HG03097 (cell line): ENCODE measurements at regions not wholly inside any gene's neighbourhood (a gene's known extent, or its start where the extent isn't known, plus 50 kb on each side); places are given as distances from the start of the nearest gene placed in this dataset.

Experiments
- ATAC-seq: cut with Tn5 transposase; IDR thresholded peaks from one replicate; pipeline ENCODE4 v1.9.1; 2021; ENCODE audit not compliant: unreplicated experiment, low FRiP score

DNA sequence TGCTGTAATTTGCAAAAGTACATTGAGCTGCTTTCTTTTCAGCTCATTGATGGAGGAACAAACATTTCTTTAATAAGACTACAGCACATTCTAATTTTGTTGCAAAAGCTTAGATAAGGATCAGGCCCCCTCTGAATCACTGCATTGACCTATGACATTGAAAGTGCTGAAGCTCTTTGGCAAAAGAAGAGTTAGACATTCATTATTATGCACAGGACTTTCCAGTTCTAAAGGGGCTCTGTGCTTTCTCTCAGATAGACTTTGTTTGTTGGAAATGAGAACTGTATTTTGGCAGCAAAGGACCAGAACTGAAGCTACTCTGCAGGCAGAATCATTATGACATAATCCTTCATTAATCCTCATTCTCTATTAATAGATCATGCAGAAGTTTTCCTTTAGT, 252.9 kb upstream of the SOX2 start:
- no peak for ATAC-seq

DNA sequence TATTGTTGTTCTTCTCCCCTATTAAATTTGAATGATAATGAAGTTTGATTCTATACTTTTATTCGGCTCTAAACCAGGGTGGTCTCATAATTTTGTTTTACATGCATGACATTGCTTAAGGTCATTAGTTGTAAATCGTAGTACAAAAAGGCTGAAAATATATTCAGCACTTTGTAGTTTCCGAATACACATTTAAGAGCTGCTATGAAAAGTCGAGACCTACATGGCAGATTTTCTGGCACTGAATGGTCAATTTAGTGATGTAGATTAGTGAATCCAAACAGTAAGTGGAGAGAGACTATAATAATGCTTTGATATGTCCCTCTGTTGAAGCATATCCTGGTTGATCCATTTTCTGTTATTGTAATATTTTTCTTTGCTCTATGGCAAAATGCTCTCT, 254.0 kb upstream of the SOX2 start:
- no peak for ATAC-seq

DNA sequence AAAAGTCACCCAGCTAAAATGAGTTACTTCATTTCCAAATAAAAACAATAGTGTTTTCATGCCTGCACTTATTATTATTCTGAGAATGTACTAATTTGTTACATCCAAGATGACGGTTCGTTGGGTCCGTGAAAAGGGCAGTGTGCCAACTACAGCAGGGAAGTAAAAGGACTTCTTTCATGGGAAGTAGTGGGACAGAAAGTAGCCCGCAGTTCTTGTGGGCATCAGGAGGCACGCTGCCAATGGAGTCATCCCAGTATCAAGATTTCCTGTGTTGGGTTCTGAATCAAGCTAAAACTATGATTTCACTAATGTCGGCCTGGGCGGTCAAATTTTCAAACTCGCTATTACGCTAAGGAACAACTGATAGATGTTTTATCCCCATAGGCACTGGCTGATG, 254.5 kb upstream of the SOX2 start:
- no peak for ATAC-seq

DNA sequence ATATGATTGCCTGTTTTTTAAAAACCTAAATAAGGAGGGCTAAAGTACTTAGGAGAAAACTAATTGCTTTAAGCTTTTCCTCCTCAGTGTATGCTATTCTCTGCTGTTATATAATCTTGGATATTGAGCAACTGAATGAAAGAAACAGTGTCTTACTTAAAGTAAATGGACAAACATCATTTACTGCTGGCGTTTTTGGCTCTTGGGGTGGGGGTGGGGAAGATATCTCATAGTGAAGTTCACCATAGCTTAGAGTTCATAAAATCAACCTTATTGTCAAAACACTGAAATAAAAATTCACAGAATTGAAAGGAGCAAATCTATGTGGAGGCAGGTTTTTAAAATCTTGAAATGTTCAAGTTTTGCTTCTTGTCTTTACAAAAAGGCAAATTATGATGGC, 256.4 kb upstream of the SOX2 start:
- no peak for ATAC-seq

DNA sequence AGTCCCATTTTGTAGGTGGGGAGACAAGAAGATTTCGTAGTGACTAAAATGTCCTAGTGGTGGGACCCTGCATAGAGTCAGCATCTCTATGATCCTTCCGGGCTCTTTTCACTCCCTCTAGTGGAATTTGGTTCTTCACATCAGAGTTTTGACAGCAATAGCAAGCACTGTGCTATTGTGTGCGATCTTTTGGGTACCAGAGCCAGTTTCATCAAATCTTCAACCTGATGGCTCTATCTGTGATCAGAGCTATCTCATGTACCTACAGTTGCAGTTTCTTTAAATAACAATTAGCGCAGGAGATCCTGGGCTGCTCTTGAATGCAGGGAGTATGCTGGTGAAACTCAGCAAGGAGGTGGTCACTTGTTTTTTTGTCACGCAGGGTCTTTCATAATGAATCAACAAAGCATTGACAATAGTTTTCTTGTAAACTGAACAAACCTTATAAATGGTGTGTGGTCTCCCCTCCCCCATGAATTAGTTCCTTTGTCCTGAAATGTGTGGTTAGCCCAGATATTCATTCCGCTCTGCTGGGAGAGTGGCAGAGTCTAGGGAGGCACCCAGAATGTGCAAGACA, 257.2 kb upstream of the SOX2 start:
- no peak for ATAC-seq

DNA sequence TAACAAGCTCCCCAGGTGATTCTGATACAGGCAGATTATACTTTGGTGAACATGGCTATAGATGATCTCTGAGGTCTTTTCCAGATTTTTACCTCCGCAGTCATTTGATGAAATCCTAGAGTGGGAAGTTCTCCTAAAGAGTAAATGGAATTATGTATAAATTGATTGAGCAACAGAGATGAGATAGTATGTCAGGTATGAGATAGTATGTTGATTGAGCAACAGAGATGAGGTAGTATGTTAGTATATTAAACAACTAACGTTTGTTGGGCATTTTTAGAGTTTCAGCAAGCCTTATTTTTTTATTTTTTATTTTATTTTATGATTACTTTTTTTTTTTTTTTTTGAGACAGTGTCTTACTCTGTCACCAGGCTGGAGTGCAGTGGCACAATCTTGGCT, 265.0 kb upstream of the SOX2 start:
- ATAC-seq = no peak

DNA sequence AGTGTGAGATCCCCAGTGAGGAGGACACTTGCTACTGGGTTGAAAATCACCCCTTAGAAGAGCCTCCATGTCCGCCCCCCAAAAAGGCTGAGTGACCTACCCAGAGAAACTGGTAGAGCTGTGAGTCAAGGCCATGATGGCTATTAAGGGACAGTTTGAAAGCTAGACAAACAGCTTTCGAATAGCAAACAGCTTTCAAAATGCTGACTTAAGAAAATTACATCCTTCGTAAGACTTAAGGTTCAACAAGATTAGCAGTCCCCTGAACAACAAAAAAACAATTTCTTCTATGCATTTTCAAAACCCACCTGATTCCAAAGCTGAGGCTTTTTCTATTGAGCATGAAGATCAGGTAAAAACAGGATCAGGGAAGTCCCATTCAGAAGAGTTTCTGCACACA, 269.7 kb upstream of the SOX2 start:
- no peak for ATAC-seq

DNA sequence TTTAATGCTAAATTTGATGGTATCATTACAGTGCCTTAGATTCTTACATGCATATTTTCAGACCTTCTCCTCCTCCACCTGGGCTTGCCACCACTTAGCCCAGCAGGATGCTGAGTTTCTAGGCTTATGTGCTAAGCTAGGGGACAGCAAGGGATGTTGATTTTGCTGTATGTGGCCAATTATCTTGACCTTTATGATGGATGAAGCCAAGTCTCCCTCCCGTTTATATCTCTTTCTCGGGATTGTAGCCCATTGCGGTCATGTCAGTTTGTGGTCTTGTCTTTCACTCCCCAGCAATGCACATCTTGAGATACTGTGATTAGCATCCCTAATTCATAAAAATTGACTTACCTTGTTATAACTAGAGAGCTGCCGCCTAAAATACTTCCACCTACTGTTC, 278.7 kb upstream of the SOX2 start:
- no peak for ATAC-seq

DNA sequence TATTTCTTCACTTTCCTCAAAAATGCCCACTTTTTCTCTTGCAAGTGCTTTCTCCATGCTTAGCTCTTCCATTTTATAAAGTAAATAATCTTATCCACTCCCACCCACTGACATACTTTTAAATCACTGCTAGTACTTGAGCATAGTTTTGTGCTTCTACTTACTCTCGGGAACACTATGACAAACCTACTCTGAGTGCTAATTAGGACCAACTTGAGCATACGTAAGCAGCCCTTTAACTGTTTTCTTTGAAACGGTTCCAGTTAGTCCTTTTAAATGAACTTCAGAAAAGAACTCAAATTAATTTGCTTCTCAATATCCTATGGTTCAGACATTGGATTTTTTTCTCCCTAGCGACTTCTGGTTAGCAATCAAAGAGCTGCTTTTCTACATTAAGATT, 280.0 kb upstream of the SOX2 start:
- no peak for ATAC-seq

DNA sequence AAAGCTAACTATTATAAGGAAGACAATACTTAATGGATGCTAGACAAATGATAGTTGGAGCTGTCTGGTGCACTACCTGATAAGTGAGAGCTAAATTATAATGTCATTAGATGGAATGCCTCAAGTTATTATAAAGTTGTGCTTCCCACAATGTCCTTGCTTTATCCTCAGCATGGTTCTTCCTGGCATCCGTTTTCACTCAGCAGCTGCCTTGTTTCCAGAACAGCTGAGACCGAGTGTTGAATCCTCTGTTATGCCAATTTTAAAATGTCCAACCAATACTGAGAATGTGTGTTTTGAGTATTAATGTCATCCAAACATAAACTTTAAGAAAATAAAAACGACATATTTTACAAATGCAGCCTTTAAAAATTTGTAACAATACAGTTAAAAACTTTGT, 286.7 kb upstream of the SOX2 start:
- ATAC-seq = no peak

DNA sequence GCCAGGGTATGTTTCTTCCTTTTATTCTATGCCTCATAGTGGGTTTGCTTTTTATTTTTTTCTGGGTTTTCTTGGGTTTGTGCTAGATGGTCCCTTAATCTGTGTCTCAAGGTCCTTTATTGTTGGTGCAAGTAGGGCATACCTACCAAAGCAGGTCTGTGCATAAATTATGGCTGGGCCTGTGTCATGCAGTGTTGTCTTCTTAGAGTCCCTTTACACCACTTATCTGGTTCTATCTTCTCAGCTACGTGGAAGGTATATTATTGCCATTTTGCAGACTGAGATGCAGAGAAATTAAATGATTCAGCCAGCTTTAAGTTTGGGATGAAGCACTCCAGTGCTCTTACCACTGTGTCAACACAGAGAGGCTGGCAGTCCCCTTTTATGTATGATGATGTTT, 293.5 kb upstream of the SOX2 start:
- ATAC-seq = no peak

DNA sequence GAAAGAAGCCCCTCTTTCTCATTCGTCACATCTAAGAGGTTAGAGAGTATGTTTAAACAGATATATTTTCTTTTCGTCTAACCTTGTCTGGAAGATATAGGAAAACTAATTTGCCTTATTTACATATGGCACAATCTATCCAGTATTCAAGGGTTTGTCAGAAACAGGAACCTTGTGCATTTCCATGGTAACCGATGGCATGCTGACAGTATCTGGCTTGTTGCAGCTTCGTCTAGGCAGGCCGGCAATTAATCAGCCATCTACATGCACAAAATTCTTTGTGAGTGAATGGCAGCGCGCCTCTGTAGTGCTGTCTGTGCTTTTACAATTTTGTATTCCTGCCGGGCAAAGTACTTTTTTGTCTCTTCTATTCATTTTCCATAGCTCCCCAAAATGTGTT, 294.0 kb upstream of the SOX2 start:
- ATAC-seq = no peak

DNA sequence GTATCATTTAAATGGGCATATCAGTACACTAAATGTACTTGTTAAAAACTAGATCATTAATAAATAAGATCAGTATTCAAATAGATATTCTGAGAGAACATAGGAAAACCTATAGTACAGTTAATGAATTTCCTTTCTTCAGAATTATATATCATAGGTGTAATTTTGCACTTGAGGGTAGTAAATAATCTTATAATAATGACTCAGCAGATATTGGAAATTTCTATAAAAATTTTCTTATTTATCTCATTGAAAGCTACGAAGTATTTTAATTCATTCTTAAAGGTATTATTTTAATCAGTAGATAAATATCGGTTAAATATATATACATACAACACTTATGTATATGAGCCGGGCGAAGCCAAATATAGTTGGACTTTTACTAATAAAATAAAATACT, 300.9 kb upstream of the SOX2 start:
- ATAC-seq = no peak

DNA sequence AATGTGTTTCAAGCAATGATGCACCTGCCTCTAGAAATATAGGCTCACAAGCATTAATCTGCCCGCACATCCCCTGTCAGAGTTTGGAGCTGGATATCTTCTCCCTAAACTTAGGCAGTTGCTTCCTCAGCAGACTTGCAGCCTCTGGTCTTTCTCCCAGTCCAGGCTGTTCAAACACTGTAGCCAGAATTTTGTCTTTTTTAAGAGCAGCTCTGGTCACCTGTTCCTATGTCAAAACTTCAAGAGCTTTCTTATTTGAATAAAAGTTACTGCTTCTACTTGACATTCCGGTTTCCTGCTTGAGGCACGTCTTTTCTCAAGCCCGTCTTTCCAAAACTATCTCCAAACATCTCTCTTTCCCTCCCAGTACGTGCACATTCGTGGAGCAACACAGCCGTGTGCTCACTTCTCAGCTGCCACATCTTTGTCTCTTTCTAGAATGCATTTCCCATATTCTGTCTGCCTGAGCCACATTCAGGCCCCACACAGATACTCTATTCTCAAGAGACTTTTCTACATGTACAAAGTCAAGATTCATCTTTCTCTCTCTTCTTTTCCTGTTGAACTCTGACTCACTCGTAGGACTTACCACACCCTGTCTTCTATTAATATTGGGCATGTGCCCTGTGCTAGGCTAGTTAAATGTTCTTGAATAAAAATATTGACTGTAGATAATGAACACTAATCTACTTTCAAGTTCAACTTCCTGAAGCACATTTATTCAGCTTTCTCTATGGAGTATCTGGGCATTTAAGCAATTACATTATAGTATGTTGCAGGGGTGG, 307.7 kb upstream of the SOX2 start:
- no peak for ATAC-seq

DNA sequence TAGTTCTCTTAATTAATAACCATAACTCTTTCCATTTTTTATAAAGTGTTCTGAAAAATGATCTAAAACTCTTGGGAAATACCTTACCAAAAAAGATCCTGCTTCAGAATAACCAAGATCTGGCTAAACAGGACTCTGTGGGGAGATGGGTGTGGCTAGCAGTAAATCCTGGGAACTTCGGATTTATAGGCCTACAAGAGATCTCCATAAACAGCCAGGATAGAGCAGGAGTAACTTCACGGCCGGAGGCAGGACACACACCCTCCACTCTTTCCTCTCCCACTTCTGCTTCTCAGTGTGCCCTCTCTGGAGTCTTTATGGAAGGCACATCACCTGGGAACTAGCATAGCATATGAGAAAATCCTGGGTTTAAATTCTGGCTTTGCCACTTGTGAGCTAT, 309.4 kb upstream of the SOX2 start:
- no peak for ATAC-seq

DNA sequence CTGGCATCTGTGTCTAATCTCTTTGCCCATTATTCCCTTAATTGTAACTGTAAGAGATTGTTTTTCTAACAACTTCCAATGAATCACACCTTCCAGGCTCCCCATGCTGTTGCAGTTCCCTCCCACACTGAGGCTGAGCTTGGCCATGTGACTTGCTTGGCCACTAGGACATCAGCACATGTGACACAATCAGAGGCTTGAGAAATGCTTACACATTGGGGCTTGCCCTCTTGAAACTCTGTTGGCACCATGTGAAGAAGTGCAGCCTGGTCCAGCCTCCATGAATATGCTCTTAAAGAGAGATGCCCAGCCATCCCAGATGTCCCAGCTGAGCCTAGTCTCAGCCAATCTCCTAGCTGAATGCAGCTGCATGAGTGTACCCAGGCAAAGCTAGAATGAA, 326.8 kb upstream of the SOX2 start:
- ATAC-seq = no peak

DNA sequence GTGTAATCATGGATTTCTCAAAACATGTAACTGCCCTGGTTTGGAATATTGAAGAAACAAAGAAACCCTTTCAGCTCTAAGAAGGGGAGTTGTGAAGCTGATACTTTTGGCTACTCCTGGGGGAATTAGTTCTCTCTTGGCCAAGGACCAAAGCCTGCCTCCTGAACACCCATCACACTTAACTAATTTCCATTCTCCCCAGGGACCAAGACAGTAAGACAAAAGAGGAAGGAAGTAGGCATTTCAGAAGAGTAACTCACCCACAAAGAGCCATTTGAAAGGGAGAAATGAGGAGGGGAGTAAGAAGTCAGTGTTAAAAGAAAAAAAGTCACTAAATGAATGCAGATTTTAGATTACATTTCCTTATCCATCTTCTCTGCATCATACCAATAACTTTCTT, 328.0 kb upstream of the SOX2 start:
- ATAC-seq = no peak

DNA sequence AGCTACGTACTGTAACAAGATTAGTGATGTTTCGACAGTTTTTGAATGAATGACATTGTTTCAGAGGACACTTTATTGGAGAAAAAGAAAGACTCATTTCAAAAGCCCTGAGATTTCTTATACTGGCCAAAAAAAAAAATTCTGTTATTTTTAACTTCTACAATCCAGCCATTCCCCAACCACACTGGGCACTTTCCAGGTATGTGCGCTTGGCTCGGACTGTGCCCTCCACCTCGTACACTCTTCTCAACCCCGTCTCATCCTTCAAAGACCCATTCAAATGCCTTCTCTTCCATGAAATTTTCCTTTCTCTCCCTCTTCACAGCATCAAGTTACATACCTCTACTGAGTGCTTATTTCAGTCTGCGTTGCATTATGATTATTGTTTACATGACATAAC, 328.5 kb upstream of the SOX2 start:
- ATAC-seq = no peak

DNA sequence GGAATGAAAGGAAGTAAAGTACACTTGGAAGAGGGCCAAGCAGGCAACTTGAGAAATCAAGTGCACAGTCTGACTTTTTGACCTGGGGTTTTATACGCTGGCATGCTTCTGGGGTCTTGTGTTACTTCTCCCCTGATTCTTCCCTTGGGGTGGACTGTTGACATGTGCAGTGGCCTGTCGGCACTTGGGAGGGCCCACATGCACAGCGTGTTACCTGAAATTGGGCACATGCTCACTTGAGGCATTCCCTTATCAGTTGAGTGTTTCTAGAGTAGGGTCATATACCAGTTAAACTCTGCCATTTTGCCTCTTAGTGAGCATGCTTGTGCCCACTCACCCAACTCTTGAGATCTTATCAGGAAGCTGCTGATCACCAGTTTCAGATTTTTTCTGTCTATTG, 329.1 kb upstream of the SOX2 start:
- no peak for ATAC-seq

DNA sequence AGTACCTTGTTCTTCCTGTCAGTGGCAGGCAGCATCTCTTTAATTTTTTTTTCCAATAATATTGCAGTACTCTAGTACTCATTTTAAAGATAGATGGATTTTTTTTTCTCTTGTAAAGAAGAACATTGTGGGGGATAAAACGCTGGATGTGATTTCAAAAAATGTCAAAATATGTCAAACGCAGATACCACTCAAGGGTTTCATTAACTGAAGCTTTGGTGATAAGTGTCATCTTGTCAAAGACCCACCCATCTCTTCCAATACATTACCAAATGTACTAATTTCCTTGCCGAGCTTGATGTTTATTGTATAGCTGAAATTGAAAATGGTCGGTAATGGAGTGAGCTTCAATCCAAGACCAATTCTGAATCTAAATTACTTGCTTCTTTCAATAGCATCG, 332.4 kb upstream of the SOX2 start:
- no peak for ATAC-seq

DNA sequence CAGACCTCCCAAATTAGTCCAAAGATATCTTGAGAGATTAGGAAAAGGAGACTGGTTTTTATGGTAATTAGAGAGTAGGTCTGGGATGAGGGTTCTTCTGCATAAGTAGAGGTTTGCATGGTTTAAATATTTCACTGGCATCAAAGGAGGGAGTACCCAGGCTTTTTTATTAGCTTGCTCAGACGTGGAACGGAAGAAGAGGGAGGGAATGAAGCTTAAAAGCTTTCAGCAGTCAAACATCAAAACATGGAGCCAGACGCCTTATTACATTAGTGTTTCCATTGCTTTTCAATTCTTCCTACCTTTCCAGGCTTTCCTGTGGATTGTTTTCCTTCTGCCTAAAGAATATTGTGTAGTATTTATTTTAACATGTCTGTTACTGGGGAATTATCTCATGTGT, 342.1 kb upstream of the SOX2 start:
- ATAC-seq = no peak

DNA sequence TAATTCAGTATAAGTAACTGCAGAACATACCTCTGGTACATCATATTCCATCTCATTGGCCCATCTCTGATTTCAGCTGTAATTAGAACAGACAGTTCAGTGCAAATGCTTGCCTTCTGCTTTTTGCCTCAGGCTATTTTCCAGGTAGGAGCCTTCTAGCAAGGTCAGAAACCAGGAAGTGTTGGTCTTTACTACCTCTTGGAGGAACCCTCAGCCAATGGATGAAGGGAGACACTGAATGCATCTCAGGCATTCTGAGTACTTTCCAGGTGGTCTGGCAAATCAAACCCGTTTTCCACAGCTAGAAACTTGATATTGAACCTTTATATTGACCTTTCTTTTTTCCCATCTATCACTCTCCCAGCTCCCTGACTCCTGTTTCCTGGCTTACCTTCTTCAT, 348.5 kb upstream of the SOX2 start:
- ATAC-seq = no peak

DNA sequence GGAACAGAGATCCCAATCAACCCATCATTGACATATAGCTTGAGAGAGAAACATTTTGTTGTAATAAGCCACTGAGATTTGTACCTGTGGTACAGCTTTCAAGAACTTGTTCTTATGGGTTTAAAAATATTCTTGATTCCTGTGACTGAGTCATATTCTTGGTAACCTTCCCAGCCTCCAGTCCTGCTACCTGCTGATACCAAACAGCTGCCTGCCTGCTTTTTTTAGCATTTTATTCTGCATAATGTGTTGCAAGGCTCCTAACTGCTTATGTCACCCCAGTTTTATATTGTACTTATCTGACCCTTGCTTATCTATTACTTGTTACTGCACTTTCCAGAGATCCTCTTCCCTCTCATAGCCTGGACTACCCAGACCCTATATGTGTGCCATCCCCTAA, 349.3 kb upstream of the SOX2 start:
- ATAC-seq = no peak
